BLaER1 (cell line): ENCODE measurements at regions not wholly inside any gene's neighbourhood (a gene's known extent, or its start where the extent isn't known, plus 50 kb on each side); places are given as distances from the start of the nearest gene placed in this dataset.

Experiments
- H3K27ac ChIP-seq: shearing (Covaris generic); formaldehyde crosslinking; 2 replicates; pipeline ENCODE4 v1.8.1; 2022
- H3K27me3 ChIP-seq: shearing (Covaris generic); formaldehyde crosslinking; 2 replicates; pipeline ENCODE4 v1.8.1; 2022
- H3K36me3 ChIP-seq: shearing (Covaris generic); formaldehyde crosslinking; 2 replicates; pipeline ENCODE4 v1.8.1; 2022
- H3K4me1 ChIP-seq: shearing (Covaris generic); formaldehyde crosslinking; 2 replicates; pipeline ENCODE4 v1.8.1; 2022
- H3K4me2 ChIP-seq: shearing (Covaris generic); formaldehyde crosslinking; 2 replicates; pipeline ENCODE4 v1.8.1; 2022
- H3K4me3 ChIP-seq: shearing (Covaris generic); formaldehyde crosslinking; 2 replicates; pipeline ENCODE4 v1.8.1; 2022
- H3K9ac ChIP-seq: shearing (Covaris generic); formaldehyde crosslinking; 2 replicates; pipeline ENCODE4 v1.8.1; 2022
- H3K9me3 ChIP-seq: shearing (Covaris generic); formaldehyde crosslinking; 2 replicates; pipeline ENCODE4 v1.8.1; 2022
- H4K20me1 ChIP-seq: shearing (Covaris generic); formaldehyde crosslinking; 2 replicates; pipeline ENCODE4 v1.8.1; 2022
- Cebpa-rat ChIP-seq: shearing (Covaris generic); IDR thresholded peaks from 2 replicates; pipeline ENCODE4 v1.8.1; 2022

GRCh38 chr2:10520154-10520553 lies 72.0 kb upstream of the ODC1 start:
- Histone ChIP-seq H3K4me2 (no peak overlapping the region), H3K9me3 (peaks cover 28% of the 10 kb centered on the region), H3K4me1 (no peaks in the 10 kb centered on the region), H3K27ac (no peak overlapping the region), H4K20me1 (no peaks in the 10 kb centered on the region), H3K36me3 (no peaks in the 10 kb centered on the region), H3K9ac (no peak overlapping the region), H3K27me3 (no peaks in the 10 kb centered on the region), H3K4me3 (no peak overlapping the region)
- no peak for TF ChIP-seq Cebpa-rat

GRCh38 chr2:10519394-10519740 lies 71.2 kb upstream of the ODC1 start:
- H3K4me2 ChIP-seq = no peak overlapping the region
- no peak overlapping the region for H3K4me3 ChIP-seq
- H3K27me3 ChIP-seq = no peaks in the 10 kb centered on the region
- TF ChIP-seq Cebpa-rat = no peak
- no peak overlapping the region for H3K27ac ChIP-seq
- no peaks in the 10 kb centered on the region for H3K36me3 ChIP-seq
- peaks cover 36% of the 10 kb centered on the region for H3K9me3 ChIP-seq
- no peaks in the 10 kb centered on the region for H4K20me1 ChIP-seq
- no peak overlapping the region for H3K9ac ChIP-seq
- H3K4me1 ChIP-seq = no peaks in the 10 kb centered on the region

- Histone ChIP-seq H3K9me3 (peaks cover 42% of the 10 kb centered on the region), H4K20me1 (no peaks in the 10 kb centered on the region), H3K27me3 (no peaks in the 10 kb centered on the region), H3K36me3 (no peaks in the 10 kb centered on the region), H3K4me3 (no peak overlapping the region), H3K4me1 (no peaks in the 10 kb centered on the region), H3K9ac (no peak overlapping the region), H3K4me2 (no peak overlapping the region), H3K27ac (no peak overlapping the region)
- TF ChIP-seq Cebpa-rat = no peak
Observed at GRCh38 chr2:10518470-10519393, 70.6 kb upstream of the ODC1 start.

DNA sequence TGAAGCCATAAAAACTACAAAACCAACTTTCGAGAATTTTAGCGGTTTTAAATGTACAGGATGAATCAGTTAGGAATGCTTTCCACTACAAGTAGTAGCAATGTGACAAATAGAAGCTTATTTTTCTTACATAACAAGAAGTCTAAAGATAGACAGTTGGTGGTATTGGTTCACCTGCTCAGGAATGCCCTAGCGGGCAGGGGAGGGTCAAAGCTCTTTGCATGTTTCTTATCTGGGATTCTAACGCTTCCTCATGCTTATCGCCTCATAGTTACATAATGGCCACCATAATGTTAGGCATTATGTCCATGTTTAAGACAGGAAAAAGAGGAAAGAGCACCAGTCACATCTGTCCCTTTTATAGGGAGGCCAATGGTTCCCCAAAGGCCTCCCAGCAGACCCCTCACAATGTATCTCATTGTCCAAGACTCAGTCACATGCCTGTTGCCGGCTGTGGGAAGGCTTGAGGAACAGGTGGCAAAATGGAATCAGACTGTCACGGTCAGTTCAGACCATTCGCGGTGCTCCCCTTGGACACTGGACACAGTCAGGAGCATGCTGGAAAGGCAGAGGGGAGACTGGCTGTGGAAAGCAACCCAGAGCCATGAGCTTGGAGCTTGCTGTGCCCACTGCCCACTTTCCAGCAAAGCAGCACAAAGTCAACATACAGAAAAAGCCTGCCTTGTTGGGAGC lies 69.4 kb upstream of the ODC1 start:
- Histone ChIP-seq H3K36me3 (no peaks in the 10 kb centered on the region), H3K9me3 (peaks cover 45% of the 10 kb centered on the region), H3K4me2 (no peak overlapping the region), H3K4me3 (no peak overlapping the region), H3K4me1 (no peaks in the 10 kb centered on the region), H4K20me1 (no peaks in the 10 kb centered on the region), H3K27ac (no peak overlapping the region), H3K9ac (no peak overlapping the region), H3K27me3 (no peaks in the 10 kb centered on the region)
- TF ChIP-seq Cebpa-rat = no peak

GRCh38 chr2:10515887-10516286 lies 67.8 kb upstream of the ODC1 start:
- H3K9ac ChIP-seq = no peak overlapping the region
- no peak overlapping the region for H3K4me2 ChIP-seq
- H4K20me1 ChIP-seq = no peaks in the 10 kb centered on the region
- peaks cover 45% of the 10 kb centered on the region for H3K9me3 ChIP-seq
- no peaks in the 10 kb centered on the region for H3K4me1 ChIP-seq
- H3K27ac ChIP-seq = no peak overlapping the region
- no peaks in the 10 kb centered on the region for H3K36me3 ChIP-seq
- no peaks in the 10 kb centered on the region for H3K27me3 ChIP-seq
- no peak for TF ChIP-seq Cebpa-rat
- no peak overlapping the region for H3K4me3 ChIP-seq

- H3K9ac ChIP-seq = no peak overlapping the region
- H3K4me2 ChIP-seq = no peak overlapping the region
- H3K27ac ChIP-seq = no peak overlapping the region
Observed at GRCh38 chr2:10514743-10515142, 66.6 kb upstream of the ODC1 start.

GRCh38 chr2:10514273-10514672 lies 66.1 kb upstream of the ODC1 start:
- no peak overlapping the region for H3K27ac ChIP-seq
- no peak overlapping the region for H3K4me2 ChIP-seq

More at GRCh38 chr2:10514743-10515142, 66.6 kb upstream of the ODC1 start:
- H4K20me1 ChIP-seq = no peaks in the 10 kb centered on the region
- H3K9me3 ChIP-seq = peaks cover 45% of the 10 kb centered on the region
- no peaks in the 10 kb centered on the region for H3K36me3 ChIP-seq
- no peak overlapping the region for H3K4me3 ChIP-seq
- no peak for TF ChIP-seq Cebpa-rat
- no peaks in the 10 kb centered on the region for H3K4me1 ChIP-seq
- no peaks in the 10 kb centered on the region for H3K27me3 ChIP-seq

GRCh38 chr2:10513201-10513600 lies 65.1 kb upstream of the ODC1 start:
- Histone ChIP-seq H3K9me3 (peaks cover 45% of the 10 kb centered on the region), H3K9ac (no peak overlapping the region), H3K4me3 (no peak overlapping the region), H3K27ac (no peak overlapping the region), H3K36me3 (no peaks in the 10 kb centered on the region), H3K27me3 (no peaks in the 10 kb centered on the region), H3K4me1 (no peaks in the 10 kb centered on the region), H4K20me1 (no peaks in the 10 kb centered on the region), H3K4me2 (no peak overlapping the region)
- no peak for TF ChIP-seq Cebpa-rat

More at GRCh38 chr2:10514273-10514672, 66.1 kb upstream of the ODC1 start:
- Histone ChIP-seq H3K27me3 (no peaks in the 10 kb centered on the region), H4K20me1 (no peaks in the 10 kb centered on the region), H3K4me1 (no peaks in the 10 kb centered on the region), H3K9ac (no peak overlapping the region), H3K36me3 (no peaks in the 10 kb centered on the region), H3K4me3 (no peak overlapping the region), H3K9me3 (peaks cover 45% of the 10 kb centered on the region)
- no peak for TF ChIP-seq Cebpa-rat

- no peaks in the 10 kb centered on the region for H3K9me3 ChIP-seq
- no peaks in the 10 kb centered on the region for H3K4me1 ChIP-seq
- H3K36me3 ChIP-seq = no peaks in the 10 kb centered on the region
- H3K4me2 ChIP-seq = no peak overlapping the region
- no peaks in the 10 kb centered on the region for H3K27me3 ChIP-seq
- H3K9ac ChIP-seq = no peak overlapping the region
- no peak for TF ChIP-seq Cebpa-rat
- H3K4me3 ChIP-seq = no peak overlapping the region
- H3K27ac ChIP-seq = no peak overlapping the region
- no peaks in the 10 kb centered on the region for H4K20me1 ChIP-seq
Observed at GRCh38 chr2:10508038-10508437, 59.9 kb upstream of the ODC1 start.

DNA sequence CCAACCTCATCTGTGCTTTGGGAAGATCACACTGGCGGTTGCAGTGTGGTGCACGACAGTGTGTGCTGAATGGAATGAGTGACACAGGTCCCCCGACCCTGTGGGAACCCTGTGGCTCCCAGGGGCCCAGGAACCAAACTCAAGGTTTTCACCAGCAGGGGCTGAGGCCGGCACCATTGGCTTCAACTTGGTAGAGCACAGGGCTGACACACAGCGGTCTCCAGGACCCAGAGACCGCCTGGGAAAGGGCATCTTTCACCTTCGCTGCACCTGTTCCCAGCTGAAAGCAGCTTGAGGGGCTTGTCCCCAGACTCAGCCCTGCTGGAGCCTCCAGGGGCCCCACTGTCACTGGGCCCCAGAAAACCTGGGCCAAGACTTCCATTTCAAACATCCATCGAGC lies 59.0 kb upstream of the ODC1 start:
- Histone ChIP-seq H3K36me3 (no peaks in the 10 kb centered on the region), H3K27me3 (no peaks in the 10 kb centered on the region), H3K9me3 (no peaks in the 10 kb centered on the region), H3K4me2 (no peak overlapping the region), H3K4me3 (no peak overlapping the region), H3K9ac (no peak overlapping the region), H4K20me1 (no peaks in the 10 kb centered on the region), H3K4me1 (no peaks in the 10 kb centered on the region), H3K27ac (no peak overlapping the region)
- no peak for TF ChIP-seq Cebpa-rat
